Hepatocyte (in vitro differentiated cells): ENCODE measurements at regions not wholly inside any gene's neighbourhood (a gene's known extent, or its start where the extent isn't known, plus 50 kb on each side); places are given as distances from the start of the nearest gene placed in this dataset.

Experiments used
- EZH2phosphoT487 ChIP-seq: fragments of 200-600 bp; sonication (generic); IDR thresholded peaks from one replicate; pipeline ENCODE4 v1.6.1; 2018; ENCODE audit warnings: antibody characterized with exemption, mild to moderate bottlenecking, low read depth, moderate library complexity; ENCODE audit not compliant: unreplicated experiment, severe bottlenecking
- TF ChIP-seq, protein P1 (sequence below): fragments of 200-600 bp; sonication (generic); IDR thresholded peaks from 2 replicates; pipeline ENCODE4 v1.5.1; 2016; ENCODE audit warnings: antibody characterized with exemption, mild to moderate bottlenecking; ENCODE audit not compliant: poor library complexity

GRCh38 chrX:136931661-136932060 lies 51.1 kb upstream of the RBMX start:
- TF ChIP-seq, protein P1, sequence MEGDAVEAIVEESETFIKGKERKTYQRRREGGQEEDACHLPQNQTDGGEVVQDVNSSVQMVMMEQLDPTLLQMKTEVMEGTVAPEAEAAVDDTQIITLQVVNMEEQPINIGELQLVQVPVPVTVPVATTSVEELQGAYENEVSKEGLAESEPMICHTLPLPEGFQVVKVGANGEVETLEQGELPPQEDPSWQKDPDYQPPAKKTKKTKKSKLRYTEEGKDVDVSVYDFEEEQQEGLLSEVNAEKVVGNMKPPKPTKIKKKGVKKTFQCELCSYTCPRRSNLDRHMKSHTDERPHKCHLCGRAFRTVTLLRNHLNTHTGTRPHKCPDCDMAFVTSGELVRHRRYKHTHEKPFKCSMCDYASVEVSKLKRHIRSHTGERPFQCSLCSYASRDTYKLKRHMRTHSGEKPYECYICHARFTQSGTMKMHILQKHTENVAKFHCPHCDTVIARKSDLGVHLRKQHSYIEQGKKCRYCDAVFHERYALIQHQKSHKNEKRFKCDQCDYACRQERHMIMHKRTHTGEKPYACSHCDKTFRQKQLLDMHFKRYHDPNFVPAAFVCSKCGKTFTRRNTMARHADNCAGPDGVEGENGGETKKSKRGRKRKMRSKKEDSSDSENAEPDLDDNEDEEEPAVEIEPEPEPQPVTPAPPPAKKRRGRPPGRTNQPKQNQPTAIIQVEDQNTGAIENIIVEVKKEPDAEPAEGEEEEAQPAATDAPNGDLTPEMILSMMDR: no peak
- TF ChIP-seq EZH2phosphoT487: no peak
